Liver (tissue), 8 donors: ENCODE measurements at regions not wholly inside any gene's neighbourhood (a gene's known extent, or its start where the extent isn't known, plus 50 kb on each side); places are given as distances from the start of the nearest gene placed in this dataset.

Experiments used
- DNase-seq: peaks from one replicate; pipeline ENCODE4 v3.0.0-alpha.2; 2017; ENCODE audit warnings: low spot score
- H3K27ac ChIP-seq, 2 donors: one replicate each; pipeline ENCODE4 v1.7.0; 2013; ENCODE audit warnings: inconsistent platforms in 2 of 2, low read length in 2 of 2, control low read depth in 1 of 2, low read depth in 1 of 2, mild to moderate bottlenecking in 1 of 2
- H3K27me3 ChIP-seq, 4 donors: one replicate each; pipeline versions ENCODE4 v1.6.1 to v1.7.0; 2013; ENCODE audit warnings: low read length in 3 of 4, inconsistent platforms in 1 of 4, mild to moderate bottlenecking in 1 of 4, moderate library complexity in 1 of 4; ENCODE audit not compliant: control insufficient read depth in 4 of 4, insufficient read depth in 4 of 4
- H3K36me3 ChIP-seq, 4 donors: one replicate each; pipeline versions ENCODE4 v1.6.1 to v1.7.0; 2013; ENCODE audit warnings: low read length in 3 of 4, mild to moderate bottlenecking in 3 of 4, low read depth in 1 of 4, moderate library complexity in 1 of 4; ENCODE audit not compliant: control insufficient read depth in 4 of 4, insufficient read depth in 3 of 4
- H3K4me1 ChIP-seq, 4 donors: one replicate each; pipeline versions ENCODE4 v1.6.1 to v1.7.0; 2013; ENCODE audit warnings: low read length in 3 of 4, mild to moderate bottlenecking in 3 of 4, moderate library complexity in 1 of 4; ENCODE audit not compliant: control insufficient read depth in 4 of 4, insufficient read depth in 4 of 4
- H3K4me3 ChIP-seq, 3 donors: one replicate each; pipeline versions ENCODE4 v1.6.1 to v1.7.0; 2013; ENCODE audit warnings: low read length in 3 of 3, control low read depth in 1 of 3, low read depth in 1 of 3, mild to moderate bottlenecking in 1 of 3
- H3K9ac ChIP-seq, 2 donors: one replicate each; pipeline ENCODE4 v1.7.0; 2013; ENCODE audit warnings: low read length in 2 of 2, mild to moderate bottlenecking in 2 of 2, moderate library complexity in 2 of 2, control low read depth in 1 of 2, low read depth in 1 of 2
- H3K9me3 ChIP-seq, 4 donors: one replicate each; pipeline versions ENCODE4 v1.6.1 to v1.7.0; 2013; ENCODE audit warnings: low read length in 3 of 4; ENCODE audit not compliant: control insufficient read depth in 4 of 4
- ATF3 ChIP-seq: IDR thresholded peaks from 2 replicates; pipeline ENCODE4 v1.6.1; 2016; ENCODE audit warnings: antibody characterized with exemption
- FOXA1 ChIP-seq: IDR thresholded peaks from 2 replicates; pipeline ENCODE4 v1.6.1; 2016; ENCODE audit warnings: antibody characterized with exemption
- FOXA2 ChIP-seq: IDR thresholded peaks from 2 replicates; pipeline ENCODE4 v1.6.1; 2016; ENCODE audit warnings: antibody characterized with exemption
- GABPA ChIP-seq, 2 donors: IDR thresholded peaks in 1 of 2; conservative IDR thresholded peaks in 1 of 2; 2 replicates each; pipeline ENCODE4 v1.6.1; 2016; ENCODE audit warnings: antibody characterized with exemption in 2 of 2, mild to moderate bottlenecking in 1 of 2, moderate library complexity in 1 of 2
- HNF4A ChIP-seq, 2 donors: conservative IDR thresholded peaks; 2 replicates each; pipeline ENCODE4 v1.6.1; 2016; ENCODE audit warnings: antibody characterized with exemption in 2 of 2, mild to moderate bottlenecking in 2 of 2
- RXRA ChIP-seq, 2 donors: IDR thresholded peaks; 2 replicates each; pipeline ENCODE4 v1.6.1; 2017 to 2018; ENCODE audit warnings: antibody characterized with exemption in 2 of 2, mild to moderate bottlenecking in 1 of 2
- TAF1 ChIP-seq: conservative IDR thresholded peaks from 2 replicates; pipeline ENCODE4 v1.6.1; 2016; ENCODE audit warnings: antibody characterized with exemption, mild to moderate bottlenecking
- YY1 ChIP-seq: IDR thresholded peaks from 2 replicates; pipeline ENCODE4 v1.6.1; 2016; ENCODE audit warnings: antibody characterized with exemption, mild to moderate bottlenecking
- WGBS: extraction: QIAGEN DNeasy Blood & Tissue Kit; methylation state at CpG from one replicate; pipeline ENCODE4 v1.1.7; 2013; 5-methylcytosine and 5-hydroxymethylcytosine counted together
- TF ChIP-seq, protein P1 (sequence below): fragments of 150-350 bp; IDR thresholded peaks from 2 replicates; pipeline ENCODE4 v1.5.1; 2017; ENCODE audit warnings: improper control_type of control experiment, low read depth, low read length; ENCODE audit not compliant: missing input control
- TF ChIP-seq, protein P2 (sequence below): IDR thresholded peaks from 2 replicates; pipeline ENCODE4 v1.6.1; 2016; ENCODE audit warnings: antibody characterized with exemption, mild to moderate bottlenecking
- donor health status: healthy.
- donor health status: healthy.
- donor health status: healthy.
- donor health status: healthy.
- donor health status: healthy.

GRCh38 chr10:80946073-80946472 is 408.4 kb downstream of the SH2D4B start (continued):
- no peak for TF ChIP-seq ATF3
- TF ChIP-seq RXRA (IDR thresholded peaks at IDR 0.05): no peak
- TF ChIP-seq HNF4A (conservative IDR thresholded peaks at IDR 0.05): no peak
- no peak for TF ChIP-seq TAF1
- no peak for TF ChIP-seq FOXA2
- no peak for TF ChIP-seq FOXA1
- no peak for TF ChIP-seq GABPA (IDR thresholded peaks at IDR 0.05 in 1 of 2, conservative IDR thresholded peaks at IDR 0.05 in 1 of 2)
- TF ChIP-seq YY1: no peak
- TF ChIP-seq, protein P1, sequence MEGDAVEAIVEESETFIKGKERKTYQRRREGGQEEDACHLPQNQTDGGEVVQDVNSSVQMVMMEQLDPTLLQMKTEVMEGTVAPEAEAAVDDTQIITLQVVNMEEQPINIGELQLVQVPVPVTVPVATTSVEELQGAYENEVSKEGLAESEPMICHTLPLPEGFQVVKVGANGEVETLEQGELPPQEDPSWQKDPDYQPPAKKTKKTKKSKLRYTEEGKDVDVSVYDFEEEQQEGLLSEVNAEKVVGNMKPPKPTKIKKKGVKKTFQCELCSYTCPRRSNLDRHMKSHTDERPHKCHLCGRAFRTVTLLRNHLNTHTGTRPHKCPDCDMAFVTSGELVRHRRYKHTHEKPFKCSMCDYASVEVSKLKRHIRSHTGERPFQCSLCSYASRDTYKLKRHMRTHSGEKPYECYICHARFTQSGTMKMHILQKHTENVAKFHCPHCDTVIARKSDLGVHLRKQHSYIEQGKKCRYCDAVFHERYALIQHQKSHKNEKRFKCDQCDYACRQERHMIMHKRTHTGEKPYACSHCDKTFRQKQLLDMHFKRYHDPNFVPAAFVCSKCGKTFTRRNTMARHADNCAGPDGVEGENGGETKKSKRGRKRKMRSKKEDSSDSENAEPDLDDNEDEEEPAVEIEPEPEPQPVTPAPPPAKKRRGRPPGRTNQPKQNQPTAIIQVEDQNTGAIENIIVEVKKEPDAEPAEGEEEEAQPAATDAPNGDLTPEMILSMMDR: no peak

GRCh38 chr10:80946957-80947726 is 409.4 kb downstream of the SH2D4B start:
- H3K36me3 ChIP-seq: no peaks in the 10 kb centered on the region
- H3K9ac ChIP-seq: no peak overlapping the region
- H3K4me1 ChIP-seq: no peaks in the 10 kb centered on the region
- 84% methylated on average over 5 of the region's 5 CpGs for WGBS
- DNase-seq: no peak
- H3K27ac ChIP-seq: no peak overlapping the region
- peaks cover 0 to 2% (median 0%) of the 10 kb centered on the region in 4 donors for H3K27me3 ChIP-seq
- no peaks in the 10 kb centered on the region for H3K9me3 ChIP-seq
- TF ChIP-seq, protein P1: no peak
- TF ChIP-seq TAF1 (no peak), YY1 (no peak)
- TF ChIP-seq, protein P2, sequence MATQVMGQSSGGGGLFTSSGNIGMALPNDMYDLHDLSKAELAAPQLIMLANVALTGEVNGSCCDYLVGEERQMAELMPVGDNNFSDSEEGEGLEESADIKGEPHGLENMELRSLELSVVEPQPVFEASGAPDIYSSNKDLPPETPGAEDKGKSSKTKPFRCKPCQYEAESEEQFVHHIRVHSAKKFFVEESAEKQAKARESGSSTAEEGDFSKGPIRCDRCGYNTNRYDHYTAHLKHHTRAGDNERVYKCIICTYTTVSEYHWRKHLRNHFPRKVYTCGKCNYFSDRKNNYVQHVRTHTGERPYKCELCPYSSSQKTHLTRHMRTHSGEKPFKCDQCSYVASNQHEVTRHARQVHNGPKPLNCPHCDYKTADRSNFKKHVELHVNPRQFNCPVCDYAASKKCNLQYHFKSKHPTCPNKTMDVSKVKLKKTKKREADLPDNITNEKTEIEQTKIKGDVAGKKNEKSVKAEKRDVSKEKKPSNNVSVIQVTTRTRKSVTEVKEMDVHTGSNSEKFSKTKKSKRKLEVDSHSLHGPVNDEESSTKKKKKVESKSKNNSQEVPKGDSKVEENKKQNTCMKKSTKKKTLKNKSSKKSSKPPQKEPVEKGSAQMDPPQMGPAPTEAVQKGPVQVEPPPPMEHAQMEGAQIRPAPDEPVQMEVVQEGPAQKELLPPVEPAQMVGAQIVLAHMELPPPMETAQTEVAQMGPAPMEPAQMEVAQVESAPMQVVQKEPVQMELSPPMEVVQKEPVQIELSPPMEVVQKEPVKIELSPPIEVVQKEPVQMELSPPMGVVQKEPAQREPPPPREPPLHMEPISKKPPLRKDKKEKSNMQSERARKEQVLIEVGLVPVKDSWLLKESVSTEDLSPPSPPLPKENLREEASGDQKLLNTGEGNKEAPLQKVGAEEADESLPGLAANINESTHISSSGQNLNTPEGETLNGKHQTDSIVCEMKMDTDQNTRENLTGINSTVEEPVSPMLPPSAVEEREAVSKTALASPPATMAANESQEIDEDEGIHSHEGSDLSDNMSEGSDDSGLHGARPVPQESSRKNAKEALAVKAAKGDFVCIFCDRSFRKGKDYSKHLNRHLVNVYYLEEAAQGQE: no peak
- no peak overlapping the region for H3K4me3 ChIP-seq

- TF ChIP-seq TAF1 (no peak), ATF3 (no peak), FOXA1 (no peak), YY1 (no peak)
- TF ChIP-seq, protein P1: no peak
- H3K9ac ChIP-seq: no peak overlapping the region
- DNase-seq: no peak
- no peak overlapping the region for H3K27ac ChIP-seq
- H3K4me3 ChIP-seq: no peak overlapping the region
- no peaks in the 10 kb centered on the region for H3K36me3 ChIP-seq
- H3K27me3 ChIP-seq: no peaks in the 10 kb centered on the region
- no peaks in the 10 kb centered on the region for H3K4me1 ChIP-seq
- WGBS: 89% methylated on average over 5 of the region's 5 CpGs
- H3K9me3 ChIP-seq: no peaks in the 10 kb centered on the region
Measured at GRCh38 chr10:80949785-80950184, 412.1 kb downstream of the SH2D4B start.
